T-helper 2 cell treated with Interferon-gamma antibody and Interleukin-4, amounts not matched to agents 5 μg/mL and 100 μg/mL, for 36 hours (primary cell): ENCODE measurements at regions not wholly inside any gene's neighbourhood (a gene's known extent, or its start where the extent isn't known, plus 50 kb on each side); places are given as distances from the start of the nearest gene placed in this dataset.

ENCODE experiments used
- DNase-seq: peaks from one replicate; pipeline ENCODE4 v3.0.0; 2021; ENCODE audit warnings: low spot score
- H3K27ac Mint-ChIP-seq: one replicate; pipeline ENCODE4 v1.8.0; 2021; ENCODE audit warnings: mild to moderate bottlenecking, mixed read lengths
- H3K27me3 Mint-ChIP-seq: one replicate; pipeline ENCODE4 v1.8.0; 2021; ENCODE audit warnings: low read depth, mixed read lengths
- H3K36me3 Mint-ChIP-seq: one replicate; pipeline ENCODE4 v1.8.0; 2021; ENCODE audit warnings: low read depth, mixed read lengths
- H3K4me1 Mint-ChIP-seq: one replicate; pipeline ENCODE4 v1.8.0; 2021; ENCODE audit warnings: low read depth, mixed read lengths
- H3K4me3 Mint-ChIP-seq: one replicate; pipeline ENCODE4 v1.8.0; 2022; ENCODE audit warnings: mild to moderate bottlenecking, moderate library complexity, mixed read lengths
- H3K9me3 Mint-ChIP-seq: one replicate; pipeline ENCODE4 v1.8.0; 2021; ENCODE audit warnings: mixed read lengths

- Mint-ChIP-seq H3K36me3 (no peaks in the 10 kb centered on the region), H3K9me3 (no peaks in the 10 kb centered on the region), H3K4me3 (no peak overlapping the region), H3K27me3 (no peaks in the 10 kb centered on the region), H3K4me1 (no peaks in the 10 kb centered on the region), H3K27ac (no peak overlapping the region)
- no peak for DNase-seq
Measured at GRCh38 chr5:135234666-135235401, 164.2 kb downstream of the MACROH2A1 start.

GRCh38 chr5:135234242-135234641, 164.8 kb downstream of the MACROH2A1 start:
- no peaks in the 10 kb centered on the region for H3K36me3 Mint-ChIP-seq
- no peak for DNase-seq
- no peaks in the 10 kb centered on the region for H3K4me1 Mint-ChIP-seq
- H3K27me3 Mint-ChIP-seq: no peaks in the 10 kb centered on the region
- no peaks in the 10 kb centered on the region for H3K9me3 Mint-ChIP-seq
- H3K4me3 Mint-ChIP-seq: no peak overlapping the region
- no peak overlapping the region for H3K27ac Mint-ChIP-seq

- Mint-ChIP-seq H3K27me3 (no peaks in the 10 kb centered on the region), H3K4me3 (no peak overlapping the region), H3K4me1 (no peaks in the 10 kb centered on the region), H3K36me3 (no peaks in the 10 kb centered on the region), H3K9me3 (no peaks in the 10 kb centered on the region), H3K27ac (no peak overlapping the region)
- DNase-seq: no peak
Measured at GRCh38 chr5:135233477-135233876, 165.6 kb downstream of the MACROH2A1 start.

- H3K36me3 Mint-ChIP-seq: no peaks in the 10 kb centered on the region
- no peak overlapping the region for H3K4me3 Mint-ChIP-seq
- no peak for DNase-seq
- no peaks in the 10 kb centered on the region for H3K4me1 Mint-ChIP-seq
- no peaks in the 10 kb centered on the region for H3K9me3 Mint-ChIP-seq
- no peaks in the 10 kb centered on the region for H3K27me3 Mint-ChIP-seq
- H3K27ac Mint-ChIP-seq: no peak overlapping the region
Measured at GRCh38 chr5:135232958-135233357, 166.1 kb downstream of the MACROH2A1 start.

- Mint-ChIP-seq H3K27me3 (peaks cover 4% of the 10 kb centered on the region), H3K9me3 (no peaks in the 10 kb centered on the region), H3K4me3 (no peak overlapping the region), H3K27ac (no peak overlapping the region), H3K4me1 (no peaks in the 10 kb centered on the region), H3K36me3 (no peaks in the 10 kb centered on the region)
- no peak for DNase-seq
Measured at GRCh38 chr5:135231289-135231688, 167.7 kb downstream of the MACROH2A1 start.

- no peak overlapping the region for H3K27ac Mint-ChIP-seq
- peaks cover 4% of the 10 kb centered on the region for H3K27me3 Mint-ChIP-seq
- H3K4me3 Mint-ChIP-seq: no peak overlapping the region
- no peaks in the 10 kb centered on the region for H3K4me1 Mint-ChIP-seq
- no peak for DNase-seq
- H3K9me3 Mint-ChIP-seq: no peaks in the 10 kb centered on the region
- no peaks in the 10 kb centered on the region for H3K36me3 Mint-ChIP-seq
Measured at GRCh38 chr5:135230251-135230925, 168.6 kb downstream of the MACROH2A1 start.

- Mint-ChIP-seq H3K4me3 (no peak overlapping the region), H3K9me3 (no peaks in the 10 kb centered on the region), H3K27me3 (peaks cover 4% of the 10 kb centered on the region), H3K4me1 (no peaks in the 10 kb centered on the region), H3K27ac (no peak overlapping the region), H3K36me3 (no peaks in the 10 kb centered on the region)
- no peak for DNase-seq
Measured at GRCh38 chr5:135229679-135230132, 169.3 kb downstream of the MACROH2A1 start.

GRCh38 chr5:135229122-135229521, 169.9 kb downstream of the MACROH2A1 start:
- Mint-ChIP-seq H3K36me3 (no peaks in the 10 kb centered on the region), H3K27ac (no peak overlapping the region), H3K4me3 (no peak overlapping the region), H3K4me1 (no peaks in the 10 kb centered on the region), H3K27me3 (peaks cover 6% of the 10 kb centered on the region), H3K9me3 (no peaks in the 10 kb centered on the region)
- DNase-seq: no peak

GRCh38 chr5:135228222-135228621, 170.8 kb downstream of the MACROH2A1 start:
- Mint-ChIP-seq H3K4me1 (no peaks in the 10 kb centered on the region), H3K27me3 (peaks cover 12% of the 10 kb centered on the region), H3K9me3 (no peaks in the 10 kb centered on the region), H3K27ac (no peak overlapping the region), H3K4me3 (no peak overlapping the region), H3K36me3 (no peaks in the 10 kb centered on the region)
- no peak for DNase-seq

- Mint-ChIP-seq H3K4me3 (no peak overlapping the region), H3K27me3 (peaks cover 12% of the 10 kb centered on the region), H3K36me3 (no peaks in the 10 kb centered on the region), H3K9me3 (no peaks in the 10 kb centered on the region), H3K4me1 (no peaks in the 10 kb centered on the region), H3K27ac (no peak overlapping the region)
- DNase-seq: no peak
Measured at GRCh38 chr5:135227064-135228022, 171.7 kb downstream of the MACROH2A1 start.

GRCh38 chr5:135225856-135226560, 173.0 kb downstream of the MACROH2A1 start:
- DNase-seq: no peak
- Mint-ChIP-seq H3K27me3 (peaks cover 12% of the 10 kb centered on the region), H3K4me1 (no peaks in the 10 kb centered on the region), H3K27ac (no peak overlapping the region), H3K4me3 (no peak overlapping the region), H3K36me3 (no peaks in the 10 kb centered on the region), H3K9me3 (no peaks in the 10 kb centered on the region)

- no peaks in the 10 kb centered on the region for H3K9me3 Mint-ChIP-seq
- no peak overlapping the region for H3K27ac Mint-ChIP-seq
- peaks cover 12% of the 10 kb centered on the region for H3K27me3 Mint-ChIP-seq
- H3K4me3 Mint-ChIP-seq: no peak overlapping the region
- no peak for DNase-seq
- no peaks in the 10 kb centered on the region for H3K4me1 Mint-ChIP-seq
- no peaks in the 10 kb centered on the region for H3K36me3 Mint-ChIP-seq
Measured at GRCh38 chr5:135223891-135224625, 175.0 kb downstream of the MACROH2A1 start.

- Mint-ChIP-seq H3K4me1 (no peaks in the 10 kb centered on the region), H3K36me3 (no peaks in the 10 kb centered on the region), H3K9me3 (no peaks in the 10 kb centered on the region), H3K4me3 (no peak overlapping the region), H3K27ac (no peak overlapping the region), H3K27me3 (peaks cover 12% of the 10 kb centered on the region)
- DNase-seq: no peak
Measured at GRCh38 chr5:135223404-135223803, 175.6 kb downstream of the MACROH2A1 start.
